Caco-2 (cell line): ENCODE measurements at regions not wholly inside any gene's neighbourhood (a gene's known extent, or its start where the extent isn't known, plus 50 kb on each side); places are given as distances from the start of the nearest gene placed in this dataset.
A peak's percentile ranks its signal among the peaks of the same experiment; 100 is the strongest.

Experiments used
- BruUV-seq: library from RNA; stranded (reverse); fragments of 400-500 nt; replicated peaks from 2 replicates; lab custom pipeline; 2021; lab: Mats Ljungman, UMichigan
- CTCF ChIA-PET: fragments of 300-600 bp; sonication (Branson Sonifier 250); formaldehyde crosslinking; loops from one replicate; lab custom pipeline; 2022; ENCODE audit warnings: antibody characterized with exemption; lab: Charles Lee
- POLR2A ChIA-PET: fragments of 300-600 bp; sonication (Branson Sonifier 250); formaldehyde crosslinking; loops from one replicate; lab custom pipeline; 2022; ENCODE audit warnings: antibody characterized with exemption; lab: Charles Lee
- DNase-seq, 2 experiments: peaks; one replicate each; pipeline versions ENCODE4 v3.0.0 to v3.0.0-alpha.2; 2020 to 2022
- H3K27me3 ChIP-seq: replicated peaks from 2 replicates; pipeline ENCODE4 v1.6.0; 2011; ENCODE audit warnings: low read length; ENCODE audit not compliant: control insufficient read depth, insufficient read depth
- H3K36me3 ChIP-seq: 2 replicates; pipeline ENCODE4 v1.5.1; 2011; ENCODE audit warnings: low read length; ENCODE audit not compliant: control insufficient read depth, insufficient read depth
- H3K4me1 ChIP-seq: fragments of 250-450 bp; sonication (Bioruptor Pico); 2 replicates; pipeline ENCODE4 v1.5.1; 2020; ENCODE audit warnings: mild to moderate bottlenecking
- H3K4me3 ChIP-seq: 2 replicates; pipeline ENCODE4 v1.5.1; 2011; ENCODE audit warnings: low read depth, mild to moderate bottlenecking, control low read depth, low read length
- H3K9me3 ChIP-seq: fragments of 250-450 bp; sonication (Bioruptor Pico); 2 replicates; pipeline ENCODE4 v1.5.1; 2020; ENCODE audit warnings: mild to moderate bottlenecking, moderate library complexity
- H3K27ac Mint-ChIP-seq: one replicate; pipeline ENCODE4 v1.8.0; 2022; ENCODE audit warnings: mixed read lengths; ENCODE audit not compliant: unreplicated experiment
- H3K27me3 Mint-ChIP-seq: one replicate; pipeline ENCODE4 v1.8.0; 2022; ENCODE audit warnings: mixed read lengths; ENCODE audit not compliant: insufficient read depth, unreplicated experiment
- H3K36me3 Mint-ChIP-seq: one replicate; pipeline ENCODE4 v1.8.0; 2022; ENCODE audit warnings: mild to moderate bottlenecking, mixed read lengths; ENCODE audit not compliant: insufficient read depth, unreplicated experiment
- H3K4me1 Mint-ChIP-seq: one replicate; pipeline ENCODE4 v1.8.0; 2022; ENCODE audit warnings: low read depth, mixed read lengths; ENCODE audit not compliant: unreplicated experiment
- H3K4me3 Mint-ChIP-seq: one replicate; pipeline ENCODE4 v1.8.0; 2022; ENCODE audit warnings: mild to moderate bottlenecking, moderate library complexity, mixed read lengths; ENCODE audit not compliant: unreplicated experiment
- H3K9me3 Mint-ChIP-seq: one replicate; pipeline ENCODE4 v1.8.0; 2022; ENCODE audit warnings: mixed read lengths; ENCODE audit not compliant: unreplicated experiment
- CTCF ChIP-seq, 2 experiments: fragments of 200-600 bp in 1 of 2; IDR thresholded peaks; 1 replicate in 1 of 2; 2 replicates in 1 of 2; pipeline versions ENCODE4 v1.5.1 to v1.8.0; 2011 to 2022; ENCODE audit warnings: antibody characterized with exemption in 1 of 2, control low read depth in 1 of 2, inconsistent platforms in 1 of 2, low read depth in 1 of 2, low read length in 1 of 2, mild to moderate bottlenecking in 1 of 2, moderate library complexity in 1 of 2; ENCODE audit not compliant: insufficient read depth in 1 of 2, severe bottlenecking in 1 of 2, unreplicated experiment in 1 of 2
- intact Hi-C: fragments of 100-400 bp; cut with micrococcal nuclease; formaldehyde crosslinking; loops from one replicate; pipeline ENCODE4 v1.10.0; 2022; ENCODE audit not compliant: unreplicated experiment

- Mint-ChIP-seq H3K4me1 (peaks cover 27% of the 10 kb centered on the region), H3K27me3 (no peaks in the 10 kb centered on the region), H3K36me3 (peaks cover 12% of the 10 kb centered on the region), H3K27ac (no peak overlapping the region), H3K9me3 (peaks cover 22% of the 10 kb centered on the region), H3K4me3 (no peak overlapping the region)
- no peak for TF ChIP-seq CTCF (IDR thresholded peaks at IDR 0.05; ENCODE audit: insufficient read depth in 1 of 2, low read depth in 1 of 2, low read length in 1 of 2, severe bottlenecking in 1 of 2, unreplicated experiment in 1 of 2)
- ChIA-PET CTCF (no interaction called here), POLR2A (no interaction called here)
- Histone ChIP-seq H3K27me3 (no peaks in the 10 kb centered on the region), H3K4me3 (no peak overlapping the region), H3K9me3 (no peaks in the 10 kb centered on the region), H3K4me1 (0 out of 2 replicates have a peak, but pooled peaks cover 3% of the 10 kb centered on the region), H3K36me3 (no peaks in the 10 kb centered on the region)
- intact Hi-C loops, result no loop called here
- BruUV-seq, result no TSS peak
- no peak for DNase-seq
Measured at GRCh38 chr7:13090959-13091358, 403.5 kb downstream of the ARL4A start.

DNA sequence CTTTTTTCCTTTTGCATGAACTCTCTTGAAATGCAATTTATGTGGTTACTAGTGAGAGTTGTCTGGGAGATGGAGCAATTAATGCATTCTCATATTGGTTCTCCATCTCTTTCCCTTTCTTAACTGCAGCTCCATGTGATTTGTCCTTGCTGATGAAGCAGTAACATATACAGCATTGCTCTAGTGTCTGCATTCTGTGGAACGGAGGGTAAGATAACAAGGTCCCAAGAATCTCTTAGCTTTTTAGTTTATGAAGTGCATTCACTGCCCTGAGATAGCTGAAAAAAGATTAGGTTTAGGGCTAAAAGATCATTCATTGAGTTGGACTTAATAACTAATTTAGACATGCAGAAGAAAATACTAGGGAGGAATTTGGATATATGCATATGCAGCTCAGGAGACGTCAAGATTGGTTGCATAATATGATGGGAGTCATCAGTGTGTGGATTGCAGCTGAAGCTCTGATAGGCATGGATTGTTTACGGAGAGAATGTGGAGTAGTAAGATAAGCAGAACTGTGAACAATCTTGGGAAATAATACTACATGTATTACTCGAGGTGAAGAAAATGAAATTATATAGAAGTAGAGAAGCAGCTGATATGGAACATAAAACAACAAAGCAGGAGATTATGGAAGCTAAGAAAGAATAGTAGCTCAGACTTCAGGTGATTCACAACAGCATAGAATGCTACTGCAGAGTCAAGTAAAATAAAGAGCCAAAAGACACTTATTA lies 404.7 kb downstream of the ARL4A start:
- no peaks in the 10 kb centered on the region for H3K36me3 ChIP-seq
- intact Hi-C loops, result no loop called here
- no peak for DNase-seq
- no peak overlapping the region for H3K4me3 Mint-ChIP-seq
- BruUV-seq, result TSS peak; percentile 13
- no peak for TF ChIP-seq CTCF (IDR thresholded peaks at IDR 0.05; ENCODE audit: insufficient read depth in 1 of 2, low read depth in 1 of 2, low read length in 1 of 2, severe bottlenecking in 1 of 2, unreplicated experiment in 1 of 2)
- H3K27ac Mint-ChIP-seq, result no peak overlapping the region
- H3K9me3 ChIP-seq, result no peaks in the 10 kb centered on the region
- no peak overlapping the region for H3K4me3 ChIP-seq
- ChIA-PET POLR2A (no interaction called here), CTCF (no interaction called here)
- peaks cover 27% of the 10 kb centered on the region for H3K4me1 Mint-ChIP-seq
- H3K36me3 Mint-ChIP-seq, result peaks cover 22% of the 10 kb centered on the region
- H3K27me3 Mint-ChIP-seq, result no peaks in the 10 kb centered on the region
- 0 out of 2 replicates have a peak, but pooled peaks cover 3% of the 10 kb centered on the region for H3K4me1 ChIP-seq
- peaks cover 22% of the 10 kb centered on the region for H3K9me3 Mint-ChIP-seq
- H3K27me3 ChIP-seq, result no peaks in the 10 kb centered on the region

DNA sequence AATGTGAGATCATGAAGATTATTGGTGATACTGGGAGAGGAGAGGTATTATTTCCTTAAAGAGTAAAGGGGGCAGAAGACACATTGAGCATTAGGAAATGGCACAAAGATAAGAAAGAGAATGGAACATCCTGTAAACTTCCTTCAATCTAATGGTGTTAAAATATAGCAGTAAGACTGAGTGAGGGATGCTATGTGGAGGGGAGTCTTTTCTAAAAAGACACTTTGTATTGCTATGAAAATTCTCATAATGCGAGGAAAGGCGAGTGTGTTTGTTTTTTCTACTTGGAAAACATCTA lies 405.2 kb downstream of the ARL4A start:
- Histone ChIP-seq H3K4me1 (0 out of 2 replicates have a peak, but pooled peaks cover 3% of the 10 kb centered on the region), H3K27me3 (no peaks in the 10 kb centered on the region), H3K4me3 (no peak overlapping the region), H3K36me3 (no peaks in the 10 kb centered on the region), H3K9me3 (no peaks in the 10 kb centered on the region)
- DNase-seq, result no peak
- no TSS peak for BruUV-seq
- intact Hi-C loops, result no loop called here
- ChIA-PET POLR2A (no interaction called here), CTCF (no interaction called here)
- H3K4me3 Mint-ChIP-seq, result no peak overlapping the region
- TF ChIP-seq CTCF (IDR thresholded peaks at IDR 0.05; ENCODE audit: insufficient read depth in 1 of 2, low read depth in 1 of 2, low read length in 1 of 2, severe bottlenecking in 1 of 2, unreplicated experiment in 1 of 2), result no peak
- peaks cover 24% of the 10 kb centered on the region for H3K4me1 Mint-ChIP-seq
- peaks cover 18% of the 10 kb centered on the region for H3K9me3 Mint-ChIP-seq
- no peaks in the 10 kb centered on the region for H3K27me3 Mint-ChIP-seq
- no peak overlapping the region for H3K27ac Mint-ChIP-seq
- H3K36me3 Mint-ChIP-seq, result peaks cover 26% of the 10 kb centered on the region
